ENCODE measurements at regions not wholly inside any gene's neighbourhood (a gene's known extent, or its start where the extent isn't known, plus 50 kb on each side); places are given as distances from the start of the nearest gene placed in this dataset.
"Not testable (repeated sequence)": the region's sequence is repeated elsewhere in the genome, so short reads cannot be mapped to it uniquely, and the experiment has no call there.

DNA sequence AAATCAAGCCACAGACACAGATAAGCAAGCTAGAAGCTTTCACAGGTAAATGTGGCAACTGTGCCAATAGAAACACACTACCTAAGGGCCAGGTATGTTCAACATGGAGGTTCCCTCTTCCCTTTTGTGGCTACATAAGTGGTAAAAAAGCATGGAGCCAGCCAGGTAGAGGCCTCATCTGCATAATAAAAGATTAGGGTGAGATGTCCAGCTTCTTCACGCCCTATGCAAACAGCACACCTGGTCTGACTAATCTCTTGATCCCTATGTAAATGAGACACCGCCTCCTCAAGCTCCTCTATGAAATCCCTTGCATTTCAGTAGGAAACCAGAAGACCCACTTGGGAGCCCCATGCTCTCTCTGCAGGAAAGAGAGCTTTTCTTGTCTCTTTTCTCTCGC, 282.2 kb downstream of the NEBL start:
- DNase-seq, result no peak

DNA sequence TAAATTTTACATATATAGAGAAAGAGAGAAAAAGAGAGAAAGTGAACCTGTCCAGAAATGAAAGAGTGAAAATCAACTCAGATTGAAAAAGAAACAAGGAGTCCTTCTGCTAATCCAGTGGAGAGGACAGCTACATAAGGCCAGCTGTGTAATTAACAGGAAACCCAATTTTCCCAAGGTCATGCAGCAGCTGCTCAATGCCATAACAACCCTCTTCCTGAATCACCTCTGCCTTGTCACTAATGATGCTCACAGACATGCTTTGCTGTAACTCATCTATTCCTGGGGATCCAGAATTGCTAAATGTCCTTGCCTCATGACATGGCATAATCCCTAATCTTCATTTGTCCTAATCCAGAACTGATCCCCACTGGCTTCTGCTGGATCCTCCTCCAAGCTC, 288.6 kb downstream of the NEBL start:
- no peak for DNase-seq

DNA sequence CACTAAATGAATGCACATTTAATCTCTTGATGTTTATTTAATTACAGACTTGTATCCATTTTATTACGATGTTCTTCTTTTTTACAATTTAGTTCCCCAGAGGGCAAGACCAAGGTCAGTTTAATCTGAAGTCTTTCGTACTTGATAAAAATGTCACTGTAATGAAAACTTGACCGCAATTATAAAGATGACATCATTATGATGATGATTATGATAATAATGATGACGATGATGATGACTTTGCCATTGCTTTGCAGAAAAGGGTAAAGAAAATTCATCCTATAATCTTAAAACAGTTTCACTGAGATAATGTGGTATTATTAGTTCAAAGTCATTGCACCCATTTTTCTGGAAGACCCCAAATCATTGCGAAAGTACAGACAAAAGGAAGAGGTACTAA, 290.1 kb downstream of the NEBL start:
- no peak for DNase-seq

DNA sequence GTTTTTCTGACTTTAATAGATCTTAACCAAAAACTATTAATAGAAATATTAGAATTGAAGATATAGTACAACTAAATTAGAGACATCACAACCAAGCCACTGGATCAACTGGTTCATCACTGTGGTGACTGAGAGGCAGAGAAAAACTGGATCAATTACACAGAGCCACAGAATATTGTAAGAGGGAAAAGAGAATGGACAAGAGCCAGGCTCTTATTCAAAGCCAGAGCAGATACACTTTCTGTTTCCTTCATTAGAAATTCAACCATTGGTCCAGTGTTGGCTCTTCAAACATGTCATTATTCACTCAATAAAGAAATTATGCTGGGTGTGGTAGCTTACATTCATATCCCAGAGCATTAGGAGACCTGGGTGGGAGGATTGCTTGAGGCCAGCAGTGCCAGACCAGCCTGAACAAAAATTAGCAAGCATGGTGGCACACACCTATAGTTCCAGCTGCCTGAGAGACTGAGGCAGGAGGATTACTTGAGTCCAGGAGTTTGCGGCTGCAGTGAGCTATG, 295.1 kb downstream of the NEBL start:
- DNase-seq, result no peak

DNA sequence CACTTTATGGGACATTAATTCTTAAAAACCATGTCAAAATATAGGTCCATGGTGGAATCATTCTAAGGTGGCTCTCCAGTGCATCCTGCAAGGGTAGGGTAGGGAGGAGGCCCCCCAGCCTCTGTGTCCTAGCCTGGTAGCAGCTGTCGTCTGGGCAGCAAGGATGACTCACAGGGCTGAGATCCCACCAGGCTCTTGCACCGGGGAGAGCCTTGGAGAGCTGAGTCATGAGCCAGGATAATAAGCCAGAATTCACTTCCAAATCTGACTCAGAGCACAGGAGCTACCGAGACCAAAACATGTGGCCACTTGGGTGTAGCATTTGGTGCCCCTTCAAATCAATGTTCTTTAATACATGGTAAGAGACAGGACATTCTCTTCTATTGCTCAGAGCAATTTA, 298.5 kb downstream of the NEBL start:
- DNase-seq, result no peak

DNA sequence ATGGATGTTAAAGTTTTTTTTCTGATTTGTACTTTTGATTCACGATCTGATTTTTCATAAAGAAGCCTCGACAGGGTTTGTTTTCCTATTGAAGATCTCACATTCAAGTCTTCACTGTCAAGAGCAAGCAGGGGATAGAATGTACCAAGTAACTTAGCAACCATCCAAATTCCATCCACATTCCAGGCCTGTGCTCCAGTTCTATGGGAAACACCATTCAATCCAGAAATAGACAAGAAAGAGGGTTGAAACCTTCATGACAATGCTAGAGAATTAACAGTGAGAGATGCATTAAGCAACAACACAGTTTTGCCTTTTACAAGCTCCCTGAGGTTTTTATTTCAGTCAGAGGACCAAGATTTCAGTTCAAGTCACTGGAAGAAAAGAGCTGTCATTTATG, 300.2 kb downstream of the NEBL start:
- no peak for DNase-seq

DNA sequence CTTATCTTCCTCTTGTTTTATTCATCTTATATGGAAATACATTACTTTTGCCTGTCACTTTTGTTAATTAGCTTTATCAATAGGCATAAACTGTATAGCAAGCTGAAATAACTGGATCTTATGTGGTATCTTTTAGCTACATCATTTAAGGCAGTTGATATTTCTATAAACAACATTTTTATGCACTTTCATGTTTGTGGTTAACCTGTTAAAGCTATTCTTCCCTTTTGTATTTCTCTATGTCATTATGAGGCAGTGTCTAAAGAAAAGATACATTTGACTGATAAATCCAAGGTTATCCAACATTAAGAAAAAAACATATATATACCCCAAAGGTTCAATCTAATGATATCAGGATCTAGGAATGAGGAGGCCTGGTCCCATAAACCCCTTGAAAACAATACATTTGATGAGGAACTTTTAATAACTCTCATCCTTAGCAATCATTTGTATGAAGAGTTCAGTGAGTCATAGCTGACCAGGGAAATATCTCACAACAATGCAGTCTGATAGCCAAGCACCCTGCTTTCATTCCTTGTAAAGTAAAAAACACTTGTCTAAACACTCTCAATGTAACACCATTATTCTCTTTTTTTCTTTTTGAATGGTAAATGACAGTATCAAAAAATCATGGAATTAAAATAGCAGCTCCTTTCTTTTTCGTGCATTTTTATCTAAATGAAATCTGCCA, 300.9 kb downstream of the NEBL start:
- no peak for DNase-seq

DNA sequence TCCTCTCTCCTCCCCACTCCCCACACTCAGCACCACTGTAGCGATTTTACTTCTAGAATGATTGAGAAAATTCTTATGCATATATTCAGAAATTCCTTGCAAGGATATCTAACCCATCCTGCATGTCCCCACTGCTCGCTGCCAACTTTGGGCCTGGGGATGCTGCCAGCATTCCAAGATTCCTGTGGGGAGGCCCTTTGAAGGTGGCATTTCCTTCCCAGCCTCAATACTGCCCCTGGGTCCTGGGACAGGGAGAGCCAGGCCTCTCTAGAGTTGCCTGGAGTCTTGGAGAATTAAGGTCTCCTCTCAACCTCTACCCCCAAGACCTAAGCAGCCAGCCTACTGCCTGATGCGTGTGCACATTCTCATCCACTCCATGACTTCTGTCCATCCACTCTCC, 303.5 kb downstream of the NEBL start:
- DNase-seq, result no peak

DNA sequence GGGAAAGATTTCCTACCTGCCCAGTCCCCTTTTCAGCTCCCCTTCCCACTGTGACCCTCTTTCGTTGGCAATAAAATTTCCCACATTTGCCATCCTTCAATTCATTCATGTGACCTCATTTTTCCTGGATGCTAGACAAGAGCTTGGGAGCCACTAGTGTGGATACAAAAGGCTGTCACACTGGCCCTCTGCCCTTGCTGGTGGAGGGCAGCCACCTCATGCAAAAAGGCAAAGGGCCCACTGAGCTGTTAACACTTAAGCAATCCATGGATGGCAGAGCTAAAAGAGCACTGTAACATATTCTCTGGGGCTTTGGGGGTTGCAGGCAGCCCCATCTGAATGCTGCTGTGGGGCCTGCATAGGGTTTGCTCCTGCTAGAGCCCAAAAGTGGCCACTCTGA, 315.1 kb downstream of the NEBL start:
- no peak for DNase-seq

DNA sequence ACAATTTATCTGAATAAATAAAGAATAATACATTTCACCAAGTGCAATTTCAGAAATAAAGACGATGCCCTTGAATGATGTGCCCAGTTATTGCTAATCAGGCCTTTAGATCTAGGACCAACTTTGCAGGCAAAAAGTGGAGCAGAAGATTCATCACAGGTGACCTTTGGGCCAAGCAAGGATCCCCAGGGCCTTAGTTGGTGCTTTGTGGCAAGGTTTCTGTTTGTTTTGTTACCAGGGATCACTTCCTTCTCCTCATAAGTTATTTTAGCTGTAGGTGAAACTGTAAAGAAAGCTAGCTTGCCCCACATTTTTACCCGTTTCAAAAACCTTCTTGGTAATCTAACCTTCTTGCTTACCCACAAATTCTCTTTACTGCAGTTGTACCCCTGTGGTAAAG, 323.2 kb downstream of the NEBL start:
- no peak for DNase-seq

DNA sequence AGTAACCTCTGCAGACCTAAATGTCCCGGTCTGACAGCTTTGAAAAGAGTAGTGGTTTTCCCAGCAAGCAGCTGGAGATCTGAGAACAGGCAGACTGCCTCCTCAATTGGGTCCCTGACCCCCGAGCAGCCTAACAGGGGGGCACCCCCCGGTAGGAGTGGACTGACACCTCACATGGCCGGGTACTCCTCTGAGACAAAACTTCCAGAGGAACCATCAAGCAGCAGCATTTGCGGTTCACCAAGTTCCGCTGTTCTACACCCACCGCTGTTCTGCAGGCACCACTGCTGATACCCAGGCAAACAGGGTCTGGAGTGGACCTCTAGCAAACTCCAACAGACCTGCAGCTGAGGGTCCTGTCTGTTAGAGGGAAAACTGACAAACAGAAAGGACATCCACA, 341.1 kb downstream of the NEBL start:
- DNase-seq, result not testable (repeated sequence)

DNA sequence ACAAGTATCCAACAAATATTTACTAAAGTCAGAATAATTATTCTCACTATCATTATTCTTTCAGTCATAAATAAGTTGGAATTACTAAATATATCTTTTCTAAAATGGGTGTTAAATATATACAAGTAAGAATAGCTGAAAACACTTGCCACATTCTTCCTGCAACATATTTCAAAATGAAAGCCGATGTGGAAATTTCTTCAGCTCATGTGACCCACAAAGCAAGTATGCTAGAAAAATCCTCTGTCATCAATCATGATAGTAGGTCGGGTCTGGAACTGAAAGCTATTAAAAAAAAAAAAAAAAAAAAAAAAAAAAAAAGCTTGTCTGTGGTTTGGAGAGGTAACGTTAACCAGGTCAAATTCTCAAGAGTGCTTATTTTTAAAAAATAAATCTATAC, 344.7 kb downstream of the NEBL start:
- DNase-seq, result peak; percentile 7

DNA sequence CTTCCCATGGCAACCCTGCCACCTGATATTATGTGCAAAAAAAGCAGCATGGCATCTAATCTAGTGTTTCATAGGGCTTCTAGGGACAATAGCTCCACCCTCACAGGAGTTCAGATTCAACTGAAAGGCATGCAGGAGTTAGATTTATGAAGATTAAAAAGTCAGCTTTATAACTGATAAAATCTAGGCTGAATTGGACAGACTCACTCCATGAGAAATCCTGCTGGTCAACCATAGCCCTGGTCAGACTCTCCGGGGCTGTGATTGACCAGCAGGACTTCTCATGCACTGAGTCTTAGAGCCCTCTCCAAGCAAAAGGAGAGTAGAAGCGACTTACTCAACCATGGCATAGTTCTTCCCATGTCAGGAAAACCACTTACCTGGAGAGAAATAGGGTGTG, 345.4 kb downstream of the NEBL start:
- DNase-seq, result no peak

DNA sequence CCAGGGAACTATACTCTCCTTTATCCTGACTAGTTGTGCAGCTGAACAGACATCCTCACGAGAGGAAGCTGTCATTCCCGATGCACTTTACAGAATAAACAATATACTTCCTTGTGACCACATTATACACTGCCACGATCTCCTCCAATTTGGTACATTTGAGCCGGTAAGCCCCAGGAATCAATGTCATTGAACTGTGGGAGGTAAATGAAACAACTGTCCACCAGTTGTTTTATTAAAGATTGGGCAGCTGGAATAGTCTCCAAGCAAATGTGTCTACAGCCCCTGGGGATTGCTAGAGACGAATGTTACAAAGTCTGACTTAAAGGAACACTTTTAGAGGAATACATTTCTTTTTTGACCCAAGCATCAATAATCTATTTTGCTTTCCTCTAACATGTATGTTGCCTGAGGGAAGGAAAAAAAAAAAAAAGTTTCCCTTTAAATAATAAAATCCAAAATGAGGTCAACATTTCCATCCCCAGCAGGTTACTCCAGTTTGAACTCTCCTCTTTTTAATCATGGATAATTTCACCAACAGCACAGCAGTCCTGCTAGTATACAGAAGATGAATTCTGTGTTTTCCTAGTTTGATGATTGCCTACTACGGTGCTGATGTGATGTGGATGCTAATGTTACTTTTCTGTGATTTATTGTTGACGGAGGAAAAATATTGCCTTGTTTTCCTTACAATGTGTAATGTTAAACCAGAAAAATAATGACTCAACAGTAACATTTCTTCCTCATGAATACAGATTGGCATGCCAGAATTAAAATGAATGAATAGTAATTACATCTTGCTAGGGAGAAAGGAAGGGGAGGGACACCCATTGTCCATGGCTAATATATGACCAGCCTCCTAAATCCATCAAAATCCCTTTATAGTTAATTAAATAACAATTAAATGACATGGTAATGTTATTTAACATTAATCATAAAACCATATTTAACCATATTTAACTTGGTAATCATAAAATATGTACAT, 360.9 kb downstream of the NEBL start:
- DNase-seq, result no peak

DNA sequence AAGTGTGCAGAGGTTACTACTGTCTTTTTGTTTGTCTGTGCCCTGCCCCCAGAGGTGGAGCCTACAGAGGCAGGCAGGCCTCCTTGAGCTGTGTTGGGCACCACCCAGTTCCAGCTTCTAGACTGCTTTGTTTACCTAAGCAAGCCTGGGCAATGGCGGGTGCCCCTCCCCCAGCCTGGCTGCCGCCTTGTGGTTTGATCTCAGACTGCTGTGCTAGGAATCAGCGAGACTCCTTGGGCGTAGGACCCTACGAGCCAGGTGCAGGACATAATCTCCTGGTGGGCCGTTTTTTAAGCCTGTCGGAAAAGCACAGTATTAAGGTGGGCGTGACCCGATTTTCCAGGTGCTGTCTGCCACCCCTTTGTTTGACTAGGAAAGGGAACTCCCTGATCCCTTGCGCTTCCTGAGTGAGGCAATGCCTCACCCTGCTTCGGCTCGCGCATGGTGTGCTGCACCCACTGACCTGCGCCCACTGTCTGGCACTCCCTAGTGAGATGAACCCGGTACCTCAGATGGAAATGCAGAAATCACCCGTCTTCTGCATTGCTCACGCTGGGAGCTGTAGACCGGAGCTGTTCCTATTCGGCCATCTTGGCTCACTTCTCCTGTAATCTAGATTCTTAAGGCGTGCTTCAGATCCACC, 365.7 kb downstream of the NEBL start:
- DNase-seq, result not testable (repeated sequence)

DNA sequence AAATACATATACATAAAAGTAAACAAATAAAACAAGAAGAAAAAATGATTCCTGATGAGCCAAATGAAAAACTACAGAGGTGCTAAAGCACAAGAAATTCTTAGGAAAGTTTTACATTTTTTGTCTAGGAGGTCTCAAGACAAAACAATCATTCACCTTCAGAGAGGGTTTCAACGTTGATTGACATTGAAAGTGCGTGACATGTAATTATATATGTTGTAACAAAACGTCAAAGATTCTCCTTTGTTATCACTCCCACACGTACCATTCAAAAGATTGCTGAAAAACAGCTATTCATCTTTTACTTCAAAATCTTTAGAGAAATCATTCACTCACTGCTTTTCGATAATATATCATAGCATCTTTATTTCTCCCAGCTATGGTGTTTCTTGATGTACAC, 375.9 kb downstream of the NEBL start:
- DNase-seq, result no peak

DNA sequence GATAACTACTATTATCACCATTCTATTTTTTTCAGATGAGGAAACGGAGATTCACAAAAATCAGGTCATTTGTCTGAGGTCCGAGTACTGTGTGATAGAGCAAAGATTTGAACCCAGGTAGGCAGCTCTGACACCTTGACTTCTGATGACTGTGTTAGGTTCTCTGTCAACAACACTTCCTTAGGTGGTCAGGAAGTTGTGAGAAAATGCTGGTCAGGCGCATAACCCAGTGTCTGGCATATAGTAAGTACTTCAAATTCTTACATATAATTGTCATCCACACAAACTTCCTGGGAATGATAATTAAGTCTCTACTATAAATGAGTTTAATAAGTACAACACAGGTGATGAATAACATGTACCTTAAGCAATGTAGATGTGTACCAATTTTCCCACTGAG, 381.5 kb downstream of the NEBL start:
- no peak for DNase-seq

DNA sequence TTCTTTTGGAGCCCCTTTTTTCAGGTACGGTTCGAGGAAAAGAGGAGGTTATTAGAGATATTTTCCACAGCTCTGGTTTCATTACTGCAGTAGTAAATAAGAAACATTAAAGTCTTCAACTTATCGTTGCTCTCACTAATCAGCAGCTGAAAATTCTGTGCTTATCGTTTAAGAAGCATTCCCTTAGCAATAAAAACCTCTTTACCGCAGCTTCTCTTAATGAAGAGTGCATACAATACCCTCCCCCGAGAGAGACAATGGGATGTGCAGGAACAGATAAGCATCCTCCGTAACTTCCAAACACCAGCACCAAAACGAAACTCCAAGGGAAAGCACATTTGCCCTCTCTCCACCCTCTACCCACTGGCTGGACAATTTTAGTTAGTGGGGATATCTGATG, 384.5 kb downstream of the NEBL start:
- DNase-seq, result no peak

DNA sequence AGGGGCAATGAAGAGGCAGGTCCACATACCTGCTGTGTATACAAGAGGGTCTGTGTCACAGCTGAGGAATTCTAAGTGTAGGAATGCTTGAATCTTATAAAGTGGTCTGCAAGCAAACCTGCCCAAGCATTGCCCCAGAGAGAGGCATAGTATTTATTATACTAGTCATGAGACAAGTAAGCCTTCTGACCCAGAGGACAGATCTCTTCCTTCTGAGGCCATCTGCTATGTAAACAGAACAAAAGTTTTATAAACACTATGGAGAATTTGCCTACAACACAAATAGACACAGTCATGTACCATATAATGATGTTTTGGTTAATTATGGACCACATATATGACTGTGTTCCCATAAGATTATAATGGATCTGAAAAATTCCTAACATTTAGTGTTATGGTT, 388.2 kb downstream of the NEBL start:
- DNase-seq, result no peak

DNA sequence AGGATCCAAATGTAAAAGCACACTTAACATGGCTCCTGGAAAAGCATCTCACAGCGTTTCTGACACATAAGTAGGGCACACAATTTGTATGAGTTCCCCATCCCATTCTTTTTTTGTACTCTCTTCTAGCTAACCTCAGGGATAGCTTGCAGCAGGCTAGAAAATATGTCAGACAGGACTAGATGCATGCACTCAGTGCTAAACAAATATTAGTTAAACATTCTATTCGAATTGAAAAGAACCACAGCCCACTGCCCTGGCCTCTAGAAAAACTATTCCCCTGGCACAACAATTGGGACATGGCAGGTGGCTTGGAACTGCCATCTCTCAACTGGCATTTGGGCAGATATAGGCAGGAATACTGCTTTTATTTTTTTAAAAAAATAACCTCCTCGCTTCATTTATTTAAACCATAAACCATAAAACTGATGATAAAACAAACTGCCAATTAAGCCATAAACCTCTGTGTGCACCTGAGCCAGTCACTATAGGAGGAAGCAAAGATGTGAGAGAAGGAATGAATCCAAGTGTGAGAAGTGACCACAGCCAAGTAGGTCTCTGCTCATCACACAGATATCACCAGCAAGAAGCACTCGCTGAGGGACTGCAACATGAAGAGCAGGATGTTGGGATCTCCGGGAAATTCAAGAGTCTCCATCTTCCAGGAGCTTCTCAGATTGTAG, 394.1 kb downstream of the NEBL start:
- no peak for DNase-seq

DNA sequence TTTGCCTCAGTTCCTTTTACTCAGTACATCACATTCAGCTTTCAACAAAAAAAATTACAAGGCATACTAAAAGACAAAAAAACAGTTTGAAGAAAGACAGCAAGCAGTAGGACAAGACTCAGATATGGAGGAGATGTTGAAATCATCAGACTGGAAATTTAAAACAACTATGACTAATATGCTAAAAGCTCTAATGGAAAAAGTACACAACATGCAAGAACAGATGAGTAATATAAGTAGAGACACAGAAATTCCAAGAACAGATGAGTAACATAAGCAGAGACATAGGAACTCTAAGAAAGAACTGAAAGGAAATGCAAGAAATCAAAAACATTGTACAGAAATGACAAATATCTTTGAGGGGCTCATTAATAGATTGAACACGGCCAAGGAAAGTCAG, 402.6 kb downstream of the NEBL start:
- DNase-seq, result peak; percentile 1

DNA sequence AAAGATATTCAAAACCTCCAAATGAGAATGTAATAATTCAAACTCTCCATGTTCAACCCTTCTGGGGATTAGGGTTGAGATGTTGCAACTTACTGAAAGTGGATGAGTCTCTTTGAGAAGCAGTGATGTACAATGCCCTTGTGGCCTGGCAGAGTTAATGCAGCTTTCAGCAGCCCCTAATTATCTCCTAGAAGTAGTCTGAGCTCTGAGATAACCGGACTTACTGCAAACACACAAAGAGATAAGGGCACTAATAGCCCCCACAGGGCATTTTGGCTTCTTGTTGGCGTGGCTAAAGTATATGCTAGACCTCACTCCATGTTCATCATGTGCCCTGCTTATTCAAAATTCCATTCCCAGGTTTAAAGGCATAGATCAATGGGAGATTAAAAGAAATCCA, 404.7 kb downstream of the NEBL start:
- no peak for DNase-seq

DNA sequence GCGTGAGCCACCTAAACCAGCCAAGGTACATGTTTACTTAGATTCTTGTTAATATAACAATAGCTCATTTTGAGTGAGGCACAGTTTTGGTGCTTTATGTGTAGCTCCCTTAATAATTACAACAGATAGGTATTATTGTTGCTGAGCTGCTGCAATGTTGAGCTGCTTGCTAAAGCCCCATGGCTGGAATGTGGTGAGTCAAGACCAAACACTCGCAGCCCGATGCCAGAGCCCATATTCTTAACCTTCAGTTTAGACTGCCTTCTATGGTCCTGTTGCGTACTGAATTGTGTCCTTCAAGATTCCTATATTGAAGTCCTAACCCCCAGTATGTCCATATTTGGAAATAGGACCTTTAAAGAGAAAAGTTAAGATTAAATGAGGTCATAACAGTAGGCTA, 407.1 kb downstream of the NEBL start:
- no peak for DNase-seq
